ENCODE measurements at regions not wholly inside any gene's neighbourhood (a gene's known extent, or its start where the extent isn't known, plus 50 kb on each side); places are given as distances from the start of the nearest gene placed in this dataset.

- TF ChIP-seq EP300 (IDR thresholded peaks at IDR 0.05), result no peak
- TF ChIP-seq, protein P1, sequence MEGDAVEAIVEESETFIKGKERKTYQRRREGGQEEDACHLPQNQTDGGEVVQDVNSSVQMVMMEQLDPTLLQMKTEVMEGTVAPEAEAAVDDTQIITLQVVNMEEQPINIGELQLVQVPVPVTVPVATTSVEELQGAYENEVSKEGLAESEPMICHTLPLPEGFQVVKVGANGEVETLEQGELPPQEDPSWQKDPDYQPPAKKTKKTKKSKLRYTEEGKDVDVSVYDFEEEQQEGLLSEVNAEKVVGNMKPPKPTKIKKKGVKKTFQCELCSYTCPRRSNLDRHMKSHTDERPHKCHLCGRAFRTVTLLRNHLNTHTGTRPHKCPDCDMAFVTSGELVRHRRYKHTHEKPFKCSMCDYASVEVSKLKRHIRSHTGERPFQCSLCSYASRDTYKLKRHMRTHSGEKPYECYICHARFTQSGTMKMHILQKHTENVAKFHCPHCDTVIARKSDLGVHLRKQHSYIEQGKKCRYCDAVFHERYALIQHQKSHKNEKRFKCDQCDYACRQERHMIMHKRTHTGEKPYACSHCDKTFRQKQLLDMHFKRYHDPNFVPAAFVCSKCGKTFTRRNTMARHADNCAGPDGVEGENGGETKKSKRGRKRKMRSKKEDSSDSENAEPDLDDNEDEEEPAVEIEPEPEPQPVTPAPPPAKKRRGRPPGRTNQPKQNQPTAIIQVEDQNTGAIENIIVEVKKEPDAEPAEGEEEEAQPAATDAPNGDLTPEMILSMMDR (IDR thresholded peaks at IDR 0.05), result no peak
- TF ChIP-seq POLR2A (IDR thresholded peaks at IDR 0.05), result no peak
- TF ChIP-seq POLR2AphosphoS5 (IDR thresholded peaks at IDR 0.05), result no peak
- no peaks in the 10 kb centered on the region for H3K9me3 ChIP-seq
- H3K36me3 ChIP-seq, result no peaks in the 10 kb centered on the region
- no peak for ATAC-seq (ENCODE audit: low FRiP score in 2 of 2)
- WGBS, 2 donors, result 89 to 94% methylated on average over 3 of the region's 3 CpGs
- no peak for DNase-seq
- no peak overlapping the region for H3K27ac ChIP-seq
- no peak overlapping the region for H3K4me3 ChIP-seq
- peaks cover 3 to 16% (median 11%) of the 10 kb centered on the region in 4 donors for H3K4me1 ChIP-seq
- H3K27me3 ChIP-seq, result no peaks in the 10 kb centered on the region
Observed at GRCh38 chr4:128458816-128459215, 171.2 kb upstream of the PGRMC2 start.

- peaks cover 3 to 21% (median 12%) of the 10 kb centered on the region in 4 donors for H3K4me1 ChIP-seq
- no peaks in the 10 kb centered on the region for H3K36me3 ChIP-seq
- no peak overlapping the region for H3K4me3 ChIP-seq
- no peaks in the 10 kb centered on the region for H3K27me3 ChIP-seq
- no peak for TF ChIP-seq POLR2A (IDR thresholded peaks at IDR 0.05)
- TF ChIP-seq EP300 (IDR thresholded peaks at IDR 0.05), result no peak
- TF ChIP-seq, protein P1 (IDR thresholded peaks at IDR 0.05), result no peak
- TF ChIP-seq POLR2AphosphoS5 (IDR thresholded peaks at IDR 0.05), result no peak
- DNase-seq (no peak), ATAC-seq (ENCODE audit: low FRiP score in 2 of 2) (no peak)
- WGBS, 2 donors, result 89 to 91% methylated on average over 2 of the region's 2 CpGs
- no peaks in the 10 kb centered on the region for H3K9me3 ChIP-seq
- no peak overlapping the region for H3K27ac ChIP-seq
Observed at GRCh38 chr4:128457726-128458125, 170.1 kb upstream of the PGRMC2 start.

DNA sequence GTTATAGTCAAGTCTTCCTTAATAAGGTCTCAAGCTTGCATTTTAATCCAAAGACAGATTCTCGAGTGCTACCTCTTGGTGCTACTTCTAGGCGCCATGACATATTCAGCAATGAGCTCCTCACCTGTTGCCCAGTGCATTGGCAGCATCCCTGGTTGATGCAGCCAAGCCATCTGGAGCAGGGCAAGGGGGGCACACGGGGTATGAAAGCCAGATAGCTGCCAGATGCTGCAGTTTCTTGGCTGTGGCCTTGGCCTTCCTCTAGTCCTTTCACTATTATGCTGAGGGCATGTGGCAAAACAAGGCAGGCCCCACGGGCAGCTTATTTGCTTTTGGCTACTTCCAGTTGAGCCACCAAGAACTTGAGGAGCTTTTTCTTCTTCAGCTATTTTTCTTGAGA, 168.6 kb upstream of the PGRMC2 start:
- H3K4me3 ChIP-seq, result no peak overlapping the region
- H3K27ac ChIP-seq, result no peak overlapping the region
- no peaks in the 10 kb centered on the region for H3K36me3 ChIP-seq
- no peaks in the 10 kb centered on the region for H3K27me3 ChIP-seq
- no peak for TF ChIP-seq POLR2A (IDR thresholded peaks at IDR 0.05)
- TF ChIP-seq EP300 (IDR thresholded peaks at IDR 0.05), result no peak
- TF ChIP-seq, protein P1 (IDR thresholded peaks at IDR 0.05), result no peak
- TF ChIP-seq POLR2AphosphoS5 (IDR thresholded peaks at IDR 0.05), result no peak
- H3K4me1 ChIP-seq, result peaks cover 3 to 21% (median 12%) of the 10 kb centered on the region in 4 donors
- WGBS, 2 donors, result 86 to 92% methylated on average over 3 to 4 of the region's 4 CpGs
- DNase-seq (no peak), ATAC-seq (ENCODE audit: low FRiP score in 2 of 2) (no peak)
- no peaks in the 10 kb centered on the region for H3K9me3 ChIP-seq

DNA sequence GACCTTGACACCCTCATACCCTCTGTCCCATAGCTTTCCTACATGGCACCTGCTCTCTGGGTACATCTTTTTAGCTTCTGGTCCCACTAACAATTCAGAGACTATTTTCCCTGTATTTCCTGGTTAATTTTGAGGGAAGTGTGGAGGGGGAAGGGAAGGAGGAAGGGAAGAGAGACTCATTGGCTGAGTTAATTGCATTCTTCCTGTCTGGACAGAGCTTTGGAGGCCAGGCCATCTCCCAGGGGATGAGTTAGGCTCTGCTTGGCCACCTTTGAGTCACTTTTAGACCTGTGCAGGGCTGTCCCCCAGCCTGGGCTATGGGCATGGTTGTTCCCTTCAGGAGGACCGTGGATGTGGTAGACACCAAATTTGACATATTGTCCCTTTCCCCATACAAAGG, 167.9 kb upstream of the PGRMC2 start:
- no peak overlapping the region for H3K4me3 ChIP-seq
- no peaks in the 10 kb centered on the region for H3K36me3 ChIP-seq
- WGBS, 2 donors, result 92 to 93% methylated on average over 1 of the region's 1 CpG
- no peak for DNase-seq
- no peaks in the 10 kb centered on the region for H3K9me3 ChIP-seq
- H3K27ac ChIP-seq, result peak overlapping the region in 3 of 4 donors; percentile 0 to 59 (median 41)
- H3K4me1 ChIP-seq, result peaks cover 3 to 21% (median 12%) of the 10 kb centered on the region in 4 donors
- TF ChIP-seq POLR2A (IDR thresholded peaks at IDR 0.05) (no peak), EP300 (IDR thresholded peaks at IDR 0.05) (no peak)
- no peaks in the 10 kb centered on the region for H3K27me3 ChIP-seq
- ATAC-seq (ENCODE audit: low FRiP score in 2 of 2), result no peak

GRCh38 chr4:128454881-128455280, 167.3 kb upstream of the PGRMC2 start:
- ATAC-seq (ENCODE audit: low FRiP score in 2 of 2) (peak in 1 of 2 donors; percentile 16), DNase-seq (no peak)
- peaks cover 3 to 21% (median 12%) of the 10 kb centered on the region in 4 donors for H3K4me1 ChIP-seq
- no peak overlapping the region for H3K4me3 ChIP-seq
- no peaks in the 10 kb centered on the region for H3K9me3 ChIP-seq
- TF ChIP-seq EP300 (IDR thresholded peaks at IDR 0.05) (no peak), POLR2AphosphoS5 (IDR thresholded peaks at IDR 0.05) (no peak), POLR2A (IDR thresholded peaks at IDR 0.05) (no peak)
- TF ChIP-seq, protein P1 (IDR thresholded peaks at IDR 0.05), result no peak
- no peaks in the 10 kb centered on the region for H3K27me3 ChIP-seq
- H3K36me3 ChIP-seq, result no peaks in the 10 kb centered on the region
- WGBS, 2 donors, result 47 to 61% methylated on average over 4 of the region's 4 CpGs
- peak overlapping the region in 3 of 4 donors; percentile 0 to 59 (median 41) for H3K27ac ChIP-seq

All from upper lobe of left lung (tissue), 6 donors.